DND-41 (cell line): ENCODE measurements at regions not wholly inside any gene's neighbourhood (a gene's known extent, or its start where the extent isn't known, plus 50 kb on each side); places are given as distances from the start of the nearest gene placed in this dataset.

ENCODE experiments used
- EZH2 ChIP-seq: IDR thresholded peaks from 3 replicates; pipeline ENCODE4 v1.6.1; 2012; ENCODE audit warnings: borderline replicate concordance, low read depth, mild to moderate bottlenecking, moderate library complexity, low read length, inconsistent platforms; ENCODE audit not compliant: severe bottlenecking
- TF ChIP-seq, protein P1 (sequence below): IDR thresholded peaks from 2 replicates; pipeline ENCODE4 v1.5.1; 2012; ENCODE audit warnings: borderline replicate concordance, low read length, moderate library complexity, mild to moderate bottlenecking; ENCODE audit not compliant: poor library complexity, severe bottlenecking; ENCODE audit errors: extremely low read depth

DNA sequence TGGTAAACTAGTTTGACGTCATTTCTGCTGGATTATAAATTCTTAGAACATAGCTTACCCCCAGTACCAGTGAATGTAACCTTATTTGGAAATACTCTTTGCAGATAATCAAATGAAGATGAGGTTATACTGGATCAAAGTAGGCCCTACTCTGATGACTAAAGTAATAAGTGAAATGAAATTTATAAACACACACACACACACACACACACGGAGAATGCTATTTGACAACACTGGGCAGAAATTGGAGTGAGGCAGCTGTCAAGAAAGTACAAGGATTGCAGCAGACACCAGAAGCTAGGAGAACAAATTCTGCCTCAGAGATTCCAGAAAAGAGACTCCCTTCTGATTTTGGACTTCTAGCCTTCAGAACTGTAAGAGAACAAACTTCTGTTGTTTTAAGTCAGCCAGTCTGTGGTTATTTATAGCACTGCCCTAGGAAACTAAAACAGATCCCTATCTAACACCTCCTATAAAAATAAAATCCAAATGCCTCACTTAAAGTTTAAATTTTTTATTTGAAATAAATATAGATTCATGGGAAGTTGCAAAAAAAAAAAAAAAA, 448.6 kb downstream of the PCDH18 start:
- TF ChIP-seq, protein P1, sequence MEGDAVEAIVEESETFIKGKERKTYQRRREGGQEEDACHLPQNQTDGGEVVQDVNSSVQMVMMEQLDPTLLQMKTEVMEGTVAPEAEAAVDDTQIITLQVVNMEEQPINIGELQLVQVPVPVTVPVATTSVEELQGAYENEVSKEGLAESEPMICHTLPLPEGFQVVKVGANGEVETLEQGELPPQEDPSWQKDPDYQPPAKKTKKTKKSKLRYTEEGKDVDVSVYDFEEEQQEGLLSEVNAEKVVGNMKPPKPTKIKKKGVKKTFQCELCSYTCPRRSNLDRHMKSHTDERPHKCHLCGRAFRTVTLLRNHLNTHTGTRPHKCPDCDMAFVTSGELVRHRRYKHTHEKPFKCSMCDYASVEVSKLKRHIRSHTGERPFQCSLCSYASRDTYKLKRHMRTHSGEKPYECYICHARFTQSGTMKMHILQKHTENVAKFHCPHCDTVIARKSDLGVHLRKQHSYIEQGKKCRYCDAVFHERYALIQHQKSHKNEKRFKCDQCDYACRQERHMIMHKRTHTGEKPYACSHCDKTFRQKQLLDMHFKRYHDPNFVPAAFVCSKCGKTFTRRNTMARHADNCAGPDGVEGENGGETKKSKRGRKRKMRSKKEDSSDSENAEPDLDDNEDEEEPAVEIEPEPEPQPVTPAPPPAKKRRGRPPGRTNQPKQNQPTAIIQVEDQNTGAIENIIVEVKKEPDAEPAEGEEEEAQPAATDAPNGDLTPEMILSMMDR: no peak
- TF ChIP-seq EZH2: no peak
